Liver (tissue), 3 donors: ENCODE measurements at regions not wholly inside any gene's neighbourhood (a gene's known extent, or its start where the extent isn't known, plus 50 kb on each side); places are given as distances from the start of the nearest gene placed in this dataset.

Source experiments
- CTCF ChIP-seq: fragments of 150-350 bp; IDR thresholded peaks from 2 replicates; pipeline ENCODE4 v1.5.1; 2017; ENCODE audit warnings: improper control_type of control experiment, low read depth, low read length; ENCODE audit not compliant: missing input control
- GABPA ChIP-seq, 2 donors: IDR thresholded peaks in 1 of 2; conservative IDR thresholded peaks in 1 of 2; 2 replicates each; pipeline ENCODE4 v1.6.1; 2016; ENCODE audit warnings: antibody characterized with exemption in 2 of 2, mild to moderate bottlenecking in 1 of 2, moderate library complexity in 1 of 2
- MAX ChIP-seq: IDR thresholded peaks from 2 replicates; pipeline ENCODE4 v1.6.1; 2016; ENCODE audit warnings: antibody characterized with exemption
- REST ChIP-seq: IDR thresholded peaks from 2 replicates; pipeline ENCODE4 v1.6.1; 2016; ENCODE audit warnings: antibody characterized with exemption, mild to moderate bottlenecking
- YY1 ChIP-seq: IDR thresholded peaks from 2 replicates; pipeline ENCODE4 v1.6.1; 2016; ENCODE audit warnings: antibody characterized with exemption, mild to moderate bottlenecking
- ZBTB33 ChIP-seq: IDR thresholded peaks from 2 replicates; pipeline ENCODE4 v1.6.1; 2016; ENCODE audit warnings: antibody characterized with exemption
- donor health status: healthy.
- donor health status: healthy.

GRCh38 chr18:28342231-28342630 is 165.3 kb upstream of the CDH2 start:
- TF ChIP-seq REST (no peak), YY1 (no peak), CTCF (no peak), MAX (no peak), GABPA (IDR thresholded peaks at IDR 0.05 in 1 of 2, conservative IDR thresholded peaks at IDR 0.05 in 1 of 2) (no peak), ZBTB33 (no peak)
